HG03342 (cell line): ENCODE measurements at regions not wholly inside any gene's neighbourhood (a gene's known extent, or its start where the extent isn't known, plus 50 kb on each side); places are given as distances from the start of the nearest gene placed in this dataset.

Source experiments
- ATAC-seq: cut with Tn5 transposase; IDR thresholded peaks from one replicate; pipeline ENCODE4 v1.9.1; 2021; ENCODE audit warnings: mild to moderate bottlenecking, moderate library complexity; ENCODE audit not compliant: unreplicated experiment

DNA sequence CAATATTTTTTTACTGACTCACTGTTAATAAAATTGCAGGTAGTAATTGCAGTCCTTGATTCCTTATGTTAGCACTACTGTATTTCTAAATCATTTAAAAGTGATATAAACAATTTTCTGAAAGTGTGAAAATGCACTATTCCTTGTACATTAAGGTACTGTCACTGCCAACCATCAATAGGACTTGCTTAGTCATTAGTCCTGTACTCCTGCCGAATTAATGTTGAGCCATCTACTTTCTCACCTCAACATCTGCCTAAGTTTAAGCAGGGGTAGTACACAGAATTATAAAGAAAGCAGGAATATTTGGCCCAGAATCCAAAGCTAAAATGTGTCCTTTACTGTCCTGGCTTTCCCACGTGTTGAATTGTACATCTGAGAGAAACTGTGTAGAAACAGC, 87.0 kb upstream of the TRPC3 start:
- ATAC-seq, result no peak

DNA sequence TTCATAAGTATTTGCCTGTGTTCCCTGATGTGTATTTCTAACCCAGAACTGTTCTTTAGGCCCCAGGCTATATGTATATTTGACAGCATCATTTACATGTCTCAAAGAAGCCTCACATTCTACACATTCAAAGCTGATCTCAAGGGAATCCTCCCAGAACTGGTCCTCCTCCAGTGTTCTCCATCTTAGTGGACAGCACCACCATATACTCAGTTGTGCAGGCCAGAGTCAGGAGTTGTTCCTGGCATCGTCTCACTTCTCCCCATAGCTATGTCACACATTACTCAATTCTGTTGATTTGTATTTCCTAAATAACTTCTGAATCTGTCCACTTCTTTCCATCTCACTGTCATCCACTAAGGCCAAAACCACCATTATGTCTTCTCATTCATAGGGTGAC, 82.8 kb upstream of the TRPC3 start:
- no peak for ATAC-seq

DNA sequence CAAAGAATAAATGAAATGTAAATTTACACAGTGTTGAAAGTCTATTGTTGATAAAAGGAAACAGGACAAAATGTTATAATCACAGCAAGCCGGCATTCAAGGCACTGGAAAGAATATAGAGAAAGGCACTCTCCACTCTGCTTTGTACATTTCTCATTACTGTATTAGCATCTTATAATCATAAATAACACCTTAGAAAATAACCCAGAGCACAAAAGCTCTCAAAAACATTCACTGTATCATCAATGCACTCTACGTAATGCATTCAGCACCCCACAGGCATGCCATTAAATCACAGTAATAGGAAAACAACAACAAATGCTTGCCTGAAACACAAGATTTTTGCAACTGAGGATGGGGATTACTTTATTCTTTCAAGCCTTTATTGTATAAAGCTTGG, 75.3 kb upstream of the TRPC3 start:
- no peak for ATAC-seq

DNA sequence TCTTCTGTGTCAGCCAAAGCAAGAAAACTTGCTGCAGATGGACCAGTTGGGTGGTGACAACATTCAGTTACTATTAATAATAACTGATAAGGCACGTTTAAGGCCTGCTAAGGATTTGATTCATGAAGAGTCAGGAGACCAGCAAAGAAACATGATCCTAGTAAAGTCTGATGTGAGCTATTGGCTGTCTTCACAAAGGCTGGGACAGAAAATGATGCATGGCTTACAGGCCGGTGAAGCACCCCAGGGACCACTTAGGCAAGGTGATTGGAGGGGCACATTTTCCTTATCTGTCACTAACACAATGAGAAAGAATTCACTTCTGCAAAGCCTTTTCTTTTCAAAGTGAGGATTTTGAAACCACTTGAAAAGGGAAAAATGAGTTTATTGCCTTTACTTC, 65.4 kb upstream of the TRPC3 start:
- ATAC-seq, result no peak

DNA sequence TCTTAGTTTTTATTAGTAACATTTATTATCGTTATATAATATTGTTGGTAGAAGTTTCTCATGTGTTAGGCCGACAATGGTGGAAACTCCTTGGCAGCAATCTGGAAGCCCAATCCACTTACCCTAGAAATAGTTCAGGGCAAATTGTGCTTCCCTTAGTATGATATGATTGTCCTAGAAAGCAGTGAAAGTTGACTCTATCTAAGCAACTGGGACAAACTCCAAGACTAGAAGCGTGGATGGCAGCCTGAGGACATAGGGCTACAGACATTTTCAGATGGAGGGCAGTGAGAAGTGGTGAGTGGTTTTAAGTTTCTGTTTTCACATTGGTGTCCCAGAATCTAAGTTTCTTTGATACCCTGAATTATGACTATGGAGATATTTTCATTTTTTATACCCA, 63.3 kb upstream of the TRPC3 start:
- no peak for ATAC-seq

DNA sequence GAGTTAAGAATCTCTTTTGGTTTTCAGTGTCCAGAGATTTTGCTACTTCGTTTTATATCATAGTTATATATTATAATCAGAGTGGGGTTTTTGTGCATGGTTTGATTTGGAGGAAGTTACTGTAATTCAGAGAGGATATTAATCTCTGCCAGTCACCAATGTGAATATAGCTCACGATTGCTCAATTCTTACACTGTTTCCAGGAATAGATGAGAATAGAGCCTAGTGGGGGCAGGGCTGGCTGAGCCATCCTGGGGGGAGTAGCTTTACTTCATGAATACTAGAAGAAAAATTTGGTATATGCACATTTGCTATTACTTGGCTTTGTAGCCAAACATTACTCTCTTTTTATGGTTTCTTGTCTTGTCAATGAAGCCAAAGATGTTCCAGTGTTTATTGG, 60.9 kb upstream of the TRPC3 start:
- no peak for ATAC-seq

DNA sequence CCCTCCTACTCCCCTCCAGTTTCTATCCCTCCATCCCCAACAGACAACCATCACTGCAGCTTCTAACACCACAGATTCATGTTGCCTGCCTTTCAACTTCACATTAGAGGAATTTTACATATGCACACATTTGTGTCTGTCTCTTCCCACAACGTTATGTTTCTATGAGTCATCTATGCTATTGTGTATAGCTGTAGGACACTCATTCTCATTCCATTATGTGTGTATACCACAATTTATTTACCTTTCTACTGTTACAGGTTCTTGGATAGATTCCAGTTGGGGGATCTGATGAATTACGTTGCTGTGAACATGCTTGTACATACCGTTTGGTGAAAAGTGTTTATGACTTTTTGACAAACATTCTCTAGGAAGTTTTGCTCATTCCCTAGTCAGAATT, 58.8 kb upstream of the TRPC3 start:
- ATAC-seq, result no peak

DNA sequence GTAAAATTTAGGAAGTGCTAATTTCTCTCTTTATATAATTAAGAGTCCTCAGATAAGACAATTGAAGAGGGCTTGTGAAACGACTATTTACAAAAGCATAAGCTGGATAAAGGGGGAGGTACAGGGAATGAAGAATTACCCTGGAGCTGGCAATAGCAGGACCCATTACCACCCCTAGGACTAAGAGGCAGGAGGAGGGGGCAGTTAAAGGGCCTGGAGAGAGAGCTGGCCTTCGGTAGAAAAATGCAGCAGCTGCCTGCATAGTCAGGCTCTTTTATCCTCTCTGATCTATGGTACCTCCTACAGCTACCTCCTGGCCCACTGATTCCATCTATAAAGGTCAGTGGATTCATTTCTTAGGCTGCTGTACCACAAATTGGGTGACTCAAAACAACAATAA, 57.7 kb upstream of the TRPC3 start:
- no peak for ATAC-seq

DNA sequence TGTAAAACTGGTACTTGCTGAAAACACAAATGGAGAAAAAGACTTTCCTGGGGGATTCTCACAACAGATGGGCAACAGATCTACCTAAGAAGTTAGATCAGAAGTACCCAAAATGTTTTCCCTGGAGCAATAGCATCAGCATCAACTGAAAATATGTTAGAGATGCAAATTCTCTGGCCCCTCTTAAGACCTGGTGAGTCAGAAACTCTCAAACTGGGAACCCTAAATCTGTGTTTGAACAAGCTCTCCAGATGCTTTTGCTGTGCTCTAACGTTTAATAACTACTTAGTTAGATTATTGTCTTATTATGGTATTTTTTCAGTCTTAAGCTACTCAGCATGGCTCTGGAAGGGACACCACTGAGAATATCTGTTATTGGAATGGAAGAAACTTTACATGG, 55.2 kb upstream of the TRPC3 start:
- ATAC-seq, result no peak

DNA sequence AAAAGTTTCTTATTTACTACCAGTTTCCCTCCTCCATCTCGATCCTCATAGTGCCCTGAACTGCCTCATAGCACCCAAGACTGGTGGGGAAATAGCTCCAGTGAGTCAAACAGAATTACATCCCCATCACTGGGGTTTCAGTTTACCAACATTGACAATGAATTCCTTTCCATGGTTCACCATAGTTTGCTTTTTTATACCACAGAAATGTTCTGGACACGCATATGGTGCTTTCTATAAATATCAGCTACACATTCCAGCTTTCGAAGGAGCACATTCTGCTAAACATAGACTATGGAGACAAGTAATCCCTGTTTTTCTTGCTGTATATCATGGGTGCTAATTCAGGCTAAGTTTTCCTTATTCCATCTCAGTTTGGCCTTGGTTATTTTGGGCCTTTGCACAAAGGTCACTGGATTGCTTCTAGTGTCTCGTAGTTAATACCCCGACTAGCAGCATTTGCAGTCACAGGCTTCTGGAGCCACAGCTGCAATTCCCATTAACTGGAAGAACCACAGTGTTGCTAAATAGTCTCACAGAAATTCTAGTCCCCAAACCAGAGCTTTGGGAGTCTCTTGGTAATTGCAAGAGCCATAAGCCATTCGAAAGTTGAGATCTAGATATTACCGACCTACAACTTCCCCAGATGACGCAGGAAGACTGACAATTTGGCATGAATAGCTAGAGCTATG, 53.4 kb upstream of the TRPC3 start:
- no peak for ATAC-seq

DNA sequence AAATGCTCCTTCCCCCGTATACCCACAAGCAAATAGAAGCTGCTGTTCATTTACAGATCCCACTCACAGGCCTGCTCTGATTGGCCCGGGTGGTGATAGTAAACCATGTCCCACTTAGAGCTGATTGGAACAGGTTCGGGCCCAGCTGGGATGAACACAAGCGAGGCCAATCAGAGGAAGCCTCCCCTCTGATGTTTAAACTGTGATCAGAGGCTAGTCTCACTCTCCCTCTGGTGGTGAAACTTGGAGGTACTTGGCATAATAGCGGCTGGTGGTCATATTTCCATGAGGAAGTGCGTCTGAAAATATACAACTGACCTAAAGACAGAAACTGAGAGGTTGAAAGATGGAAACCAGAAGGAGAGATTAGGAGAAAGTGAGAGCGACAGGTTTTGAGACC, 51.5 kb upstream of the TRPC3 start:
- peak; percentile 96 for ATAC-seq
